Left kidney (tissue), 1 donor: ENCODE measurements at regions not wholly inside any gene's neighbourhood (a gene's known extent, or its start where the extent isn't known, plus 50 kb on each side); places are given as distances from the start of the nearest gene placed in this dataset.
"Not testable (repeated sequence)": the region's sequence is repeated elsewhere in the genome, so short reads cannot be mapped to it uniquely, and the experiment has no call there.

Experiments used
- DNase-seq: peaks from one replicate; pipeline ENCODE4 v3.0.0-alpha.2; 2013

DNA sequence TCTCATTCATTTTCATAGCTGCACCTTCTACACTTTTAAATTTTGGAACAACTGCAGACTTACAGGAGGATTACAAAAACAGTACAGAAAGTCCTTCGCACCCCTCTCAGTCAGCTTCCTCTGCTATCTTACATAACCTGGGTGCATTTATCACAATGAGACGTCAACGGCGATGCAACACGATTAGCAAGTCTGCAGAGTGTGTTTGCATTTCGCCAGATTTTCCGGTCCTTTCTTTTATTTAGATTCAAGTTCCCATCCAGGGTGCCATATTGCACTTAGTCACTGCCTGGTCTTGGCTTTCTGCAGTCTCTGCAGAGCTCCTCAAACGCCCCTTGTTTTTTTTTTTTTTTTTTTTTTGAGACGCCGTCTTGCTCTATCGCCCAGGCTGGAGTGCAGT, 85.9 kb downstream of the ASMT start:
- DNase-seq: no peak

DNA sequence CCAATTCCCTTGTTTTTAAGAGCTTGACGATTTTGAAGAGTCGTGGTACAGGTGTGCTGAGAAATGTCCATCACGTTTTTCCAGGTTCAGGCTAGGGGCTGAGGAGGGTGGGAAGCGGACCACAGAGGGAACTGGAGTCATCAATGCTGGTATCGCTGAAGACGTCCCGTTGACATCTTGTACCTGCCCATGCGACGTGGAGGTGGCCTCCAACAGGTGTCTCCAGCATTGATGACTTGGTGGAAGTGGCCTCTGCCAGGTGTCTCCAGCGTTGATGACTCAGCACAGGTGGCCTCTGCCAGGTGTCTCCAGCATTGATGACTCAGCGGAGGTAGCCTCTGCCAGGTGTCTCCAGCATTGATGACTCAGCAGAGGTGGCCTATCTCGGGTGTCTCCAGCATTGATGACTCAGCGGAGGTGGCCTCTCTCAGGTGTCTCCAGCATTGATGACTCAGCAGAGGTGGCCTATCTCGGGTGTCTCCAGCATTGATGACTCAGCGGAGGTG, 86.6 kb downstream of the ASMT start:
- not testable (repeated sequence) for DNase-seq

DNA sequence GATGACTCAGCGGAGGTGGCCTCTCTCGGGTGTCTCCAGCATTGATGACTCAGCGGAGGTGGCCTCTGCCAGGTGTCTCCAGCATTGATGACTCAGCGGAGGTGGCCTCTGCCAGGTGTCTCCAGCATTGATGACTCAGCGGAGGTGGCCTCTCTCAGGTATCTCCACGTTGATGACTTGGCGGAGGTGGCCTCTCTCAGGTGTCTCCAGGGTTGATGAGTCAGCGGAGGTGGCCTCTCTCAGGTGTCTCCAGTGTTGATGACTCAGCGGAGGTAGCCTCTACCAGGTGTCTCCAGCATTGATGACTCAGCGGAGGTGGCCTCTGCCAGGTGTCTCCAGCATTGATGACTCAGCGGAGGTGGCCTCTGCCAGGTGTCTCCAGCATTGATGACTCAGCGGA, 87.3 kb downstream of the ASMT start:
- not testable (repeated sequence) for DNase-seq

DNA sequence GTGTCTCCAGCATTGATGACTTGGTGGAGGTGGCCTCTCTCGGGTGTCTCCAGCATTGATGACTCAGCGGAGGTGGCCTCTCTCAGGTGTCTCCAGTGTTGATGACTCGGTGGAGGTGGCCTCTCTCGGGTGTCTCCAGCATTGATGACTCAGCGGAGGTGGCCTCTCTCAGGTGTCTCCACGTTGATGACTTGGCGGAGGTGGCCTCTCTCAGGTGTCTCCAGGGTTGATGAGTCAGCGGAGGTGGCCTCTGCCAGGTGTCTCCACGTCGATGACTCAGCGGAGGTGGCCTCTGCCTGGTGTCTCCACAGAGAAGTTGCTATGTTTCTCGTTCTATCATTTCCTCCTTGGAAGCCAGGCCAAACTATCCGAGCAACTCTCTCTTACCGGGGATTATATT, 87.7 kb downstream of the ASMT start:
- not testable (repeated sequence) for DNase-seq

DNA sequence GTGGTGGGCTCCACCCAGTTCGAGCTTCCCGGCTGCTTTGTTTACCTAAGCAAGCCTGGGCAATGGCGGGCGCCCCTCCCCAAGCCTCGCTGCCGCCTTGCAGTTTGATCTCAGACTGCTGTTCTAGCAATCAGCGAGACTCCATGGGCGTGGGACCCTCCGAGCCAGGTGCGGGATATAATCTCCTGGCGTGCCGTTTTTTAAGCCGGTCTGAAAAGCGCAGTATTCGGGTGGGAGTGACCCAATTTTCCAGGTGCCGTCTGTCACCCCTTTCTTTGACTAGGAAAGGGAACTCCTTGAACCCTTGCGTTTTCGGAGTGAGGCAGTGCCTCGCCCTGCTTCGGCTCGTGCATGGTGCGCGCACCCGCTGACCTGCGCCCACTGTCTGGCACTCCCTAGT, 94.4 kb downstream of the ASMT start:
- DNase-seq: not testable (repeated sequence)

DNA sequence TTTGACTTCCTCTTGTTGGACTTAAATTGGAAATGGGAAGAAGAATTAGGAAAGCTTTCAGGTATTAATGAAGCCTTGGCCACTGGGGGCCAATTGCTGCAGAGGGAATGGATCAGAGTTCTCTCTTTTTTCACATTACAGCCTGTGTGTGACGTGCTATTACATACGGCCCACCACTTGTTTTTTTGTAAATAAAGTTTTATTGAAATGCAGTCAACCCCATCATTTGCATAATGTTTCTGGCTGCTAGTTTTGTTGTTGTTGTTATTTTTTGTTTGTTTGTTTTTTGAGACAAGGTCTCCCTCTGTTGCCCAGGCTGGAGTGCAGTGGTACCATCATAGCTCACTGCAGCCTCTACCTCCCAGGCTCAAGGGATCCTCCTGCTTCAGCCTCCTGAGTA, 98.4 kb downstream of the ASMT start:
- no peak for DNase-seq

DNA sequence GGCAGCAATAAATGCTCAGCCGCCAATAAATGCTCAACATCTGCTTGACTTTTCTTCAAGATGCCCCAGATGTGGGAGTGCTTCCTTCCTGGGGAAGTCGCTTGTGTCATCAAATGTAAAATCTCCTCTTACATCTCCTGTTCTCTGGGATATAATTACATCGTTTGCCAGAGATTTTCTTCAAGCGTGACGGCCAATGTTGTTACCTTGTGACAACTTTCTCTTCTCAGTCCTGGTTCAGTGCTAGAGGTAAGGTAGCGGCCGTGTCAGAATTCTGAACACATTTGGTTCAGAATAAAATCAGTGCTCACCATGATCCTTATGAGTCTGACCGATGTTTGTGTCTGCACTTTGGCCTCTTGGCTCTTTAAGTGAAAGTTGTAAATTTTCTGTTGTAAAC, 102.5 kb downstream of the ASMT start:
- peak; percentile 66 for DNase-seq

DNA sequence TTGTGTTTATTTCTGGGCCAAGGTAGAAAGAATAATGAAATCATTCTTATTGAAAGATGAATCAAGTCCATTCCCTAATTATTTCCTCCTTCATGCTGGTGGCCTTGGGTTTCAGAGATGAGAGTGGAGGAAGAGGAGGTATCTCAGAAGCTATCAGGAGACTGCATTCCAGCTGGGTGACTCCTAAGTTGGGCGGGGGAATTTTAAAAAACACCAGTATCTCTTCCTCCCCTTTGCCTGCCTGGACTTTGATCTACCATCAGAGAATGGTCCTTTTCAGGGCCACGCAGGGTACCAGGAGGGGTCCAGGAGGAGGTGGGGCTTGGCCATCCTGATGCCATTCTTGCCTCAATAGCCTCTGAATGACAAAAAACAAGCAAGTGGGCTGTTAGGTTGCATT, 104.4 kb downstream of the ASMT start:
- DNase-seq: no peak

DNA sequence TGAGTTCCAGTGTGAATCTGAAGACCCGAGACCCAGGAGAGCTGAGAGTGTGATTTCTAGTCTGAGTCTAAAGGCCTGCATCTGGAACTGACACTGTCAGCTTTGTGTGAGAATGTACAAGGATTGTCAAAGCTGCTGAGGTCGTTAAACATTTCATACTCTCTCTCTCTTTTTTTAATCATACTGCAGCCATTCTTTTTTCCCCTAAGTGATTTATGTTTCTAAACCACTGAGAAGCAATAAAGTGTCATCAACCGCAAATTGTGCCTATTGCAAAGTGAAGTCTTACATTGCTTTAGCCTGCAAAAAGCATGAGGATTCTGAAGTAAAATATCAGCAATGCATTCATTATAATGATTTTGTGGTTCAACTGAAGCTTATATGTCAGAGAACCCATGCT, 106.0 kb downstream of the ASMT start:
- DNase-seq: no peak

DNA sequence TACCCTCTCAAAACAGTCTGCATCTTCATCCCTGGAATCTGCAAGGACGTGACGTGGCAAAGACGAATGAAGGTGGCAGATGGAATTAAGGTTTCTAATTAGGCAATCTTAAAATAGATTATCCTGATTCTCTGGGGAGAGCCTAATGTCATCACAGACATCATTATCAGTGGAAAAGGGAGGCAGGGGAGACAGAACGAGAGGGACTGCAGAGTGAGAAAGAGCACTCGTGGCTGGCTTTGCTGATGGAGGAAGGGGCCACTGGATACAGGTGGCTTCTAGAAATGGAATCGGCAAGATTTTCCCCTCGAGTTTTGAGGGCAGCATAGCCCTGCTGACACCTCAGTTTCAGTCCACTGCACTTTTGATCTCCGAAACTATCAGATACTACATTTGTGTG, 110.6 kb downstream of the ASMT start:
- no peak for DNase-seq

DNA sequence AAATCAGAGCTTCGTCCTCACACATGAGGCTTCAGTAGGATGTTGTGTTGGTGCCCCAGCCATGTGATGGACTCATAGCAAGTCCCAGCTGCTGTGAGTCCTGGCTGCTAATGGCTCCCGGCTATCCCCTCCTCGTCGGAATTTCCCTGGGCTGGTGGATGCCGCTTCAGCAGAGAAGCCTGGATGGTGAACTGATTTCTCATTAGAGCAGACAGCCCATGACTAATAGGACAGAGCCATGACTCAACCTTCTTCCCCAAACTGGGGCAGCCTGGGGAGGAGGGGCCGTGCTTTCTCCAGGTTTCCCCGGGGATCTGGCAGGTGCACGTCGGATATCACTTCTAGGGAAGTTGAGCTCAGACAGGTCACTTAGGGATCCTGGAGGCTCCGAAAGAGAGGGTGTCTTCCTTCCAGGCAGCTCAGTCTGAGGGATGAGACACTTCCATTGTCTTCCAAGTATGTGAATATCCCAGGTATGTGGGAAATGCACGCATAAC, 112.7 kb downstream of the ASMT start:
- no peak for DNase-seq

DNA sequence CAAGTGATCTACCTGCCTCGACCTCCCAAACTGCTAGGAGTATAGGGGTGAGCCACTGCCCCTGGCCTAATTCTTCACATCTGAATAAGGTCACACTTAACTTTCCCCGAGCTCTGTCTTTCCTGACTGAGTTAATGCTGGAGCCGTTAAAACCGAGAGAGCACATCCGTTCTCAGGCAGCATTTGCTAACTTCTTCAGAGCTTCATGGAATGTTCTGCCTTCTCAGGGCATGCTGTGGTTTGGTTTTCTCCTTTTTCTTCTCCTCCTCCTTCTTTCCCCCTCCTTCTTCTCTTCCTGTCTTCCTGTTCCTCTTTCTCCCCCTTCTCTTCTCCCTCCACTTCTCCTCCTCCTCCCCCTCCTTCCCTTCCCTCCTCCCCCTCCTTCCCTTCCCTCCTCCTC, 119.9 kb downstream of the ASMT start:
- DNase-seq: no peak

DNA sequence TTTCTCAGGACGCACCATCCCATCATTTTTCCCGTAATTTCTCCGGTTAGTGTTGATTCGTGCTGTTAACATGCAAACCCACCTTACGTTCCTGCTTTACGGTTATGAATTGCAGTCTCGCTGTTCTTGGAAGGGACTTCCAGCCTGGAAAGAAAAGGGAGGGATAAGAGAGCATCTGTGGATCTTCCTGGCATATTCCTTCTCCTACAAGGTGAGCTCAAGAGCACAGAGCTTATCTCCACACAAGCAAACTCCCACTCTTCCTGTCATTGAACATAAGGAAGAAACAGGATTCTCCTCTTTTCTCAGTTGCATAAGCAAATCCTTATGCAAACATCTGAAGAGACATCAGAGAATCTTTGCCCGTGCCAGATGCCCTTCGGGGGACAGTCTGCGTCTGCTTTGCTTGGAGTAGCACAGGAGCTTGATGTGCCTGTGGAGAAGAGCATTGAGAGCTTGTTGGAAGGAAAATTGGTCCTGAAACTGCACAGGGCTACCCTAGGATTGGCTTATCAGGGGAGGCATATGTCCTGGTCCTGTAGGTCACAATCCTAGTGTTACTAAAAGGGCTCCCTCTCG, 127.0 kb downstream of the ASMT start:
- DNase-seq: no peak

DNA sequence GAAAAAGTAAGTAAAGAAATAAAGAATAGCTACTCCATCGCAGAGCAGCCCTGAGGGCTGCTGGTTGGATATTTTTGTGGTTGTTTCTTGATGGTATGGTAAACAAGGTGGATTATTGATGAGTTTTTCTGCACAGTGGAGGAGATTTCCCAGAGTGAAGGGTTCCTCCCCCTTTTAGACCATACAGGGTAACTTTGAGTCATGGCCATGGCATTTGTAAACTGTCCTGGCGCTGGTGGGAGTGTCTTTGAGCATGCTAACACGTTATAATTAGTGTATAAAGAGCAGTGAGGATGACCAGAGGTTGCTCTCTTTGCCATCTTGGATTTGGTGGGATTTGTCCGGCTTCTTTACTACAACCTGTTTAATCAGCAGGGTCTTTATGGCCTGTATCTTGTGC, 128.2 kb downstream of the ASMT start:
- no peak for DNase-seq

DNA sequence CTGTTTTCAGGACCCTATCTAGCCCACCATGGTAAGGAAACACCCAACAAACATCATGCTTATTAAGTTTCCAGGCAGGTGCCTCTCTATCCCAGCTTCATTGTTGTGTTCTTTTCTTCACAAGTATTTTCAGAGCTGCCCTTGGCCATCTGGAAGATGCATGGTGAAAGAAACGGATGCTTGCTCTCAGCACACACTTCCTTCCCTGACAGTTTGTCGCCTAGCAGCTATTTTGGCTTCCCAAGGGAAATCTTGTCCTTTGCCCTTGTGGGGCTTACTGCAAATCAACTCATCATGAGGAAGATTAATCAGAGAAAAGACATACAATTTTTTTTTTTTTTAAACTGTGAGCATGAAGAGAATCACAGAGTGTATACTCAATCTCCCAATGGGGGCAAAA, 128.8 kb downstream of the ASMT start:
- no peak for DNase-seq

DNA sequence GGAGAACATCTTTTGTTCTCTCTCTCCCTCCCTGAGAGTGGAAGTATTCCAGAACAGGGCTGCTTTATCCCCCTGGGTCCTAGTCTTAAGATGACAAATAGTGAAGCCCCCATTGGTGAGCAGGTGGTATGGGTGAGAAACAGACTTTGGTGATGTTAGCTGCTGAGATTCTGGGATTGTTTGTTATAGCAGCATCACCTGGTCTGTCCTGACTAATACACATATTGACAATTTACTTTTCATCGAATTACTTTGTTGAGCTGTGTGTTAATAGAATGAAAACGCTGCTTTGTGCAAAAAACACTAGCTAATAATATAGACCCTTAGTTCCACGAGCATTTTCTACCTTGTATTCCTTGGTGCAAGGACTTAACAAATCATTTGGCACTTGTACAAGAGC, 133.5 kb downstream of the ASMT start:
- no peak for DNase-seq

DNA sequence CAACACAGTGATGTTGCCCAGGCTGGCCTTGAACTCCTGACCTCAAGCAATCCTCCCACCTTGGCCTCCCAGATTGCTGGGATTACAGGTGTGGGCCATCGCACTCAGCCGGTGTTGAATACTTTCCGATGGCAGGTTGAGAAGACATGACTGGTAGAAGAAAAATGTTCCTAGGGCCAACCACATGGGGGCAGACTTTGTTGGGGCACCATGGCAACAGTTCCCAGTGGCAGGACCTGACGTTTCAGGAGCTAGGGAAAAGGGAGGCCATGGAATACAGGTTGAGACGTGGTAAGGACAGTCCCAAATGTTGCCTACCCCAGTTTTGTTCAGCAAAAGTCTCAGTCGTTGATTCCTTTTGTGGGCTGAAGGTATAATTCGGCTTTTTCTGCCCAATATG, 134.6 kb downstream of the ASMT start:
- DNase-seq: no peak

DNA sequence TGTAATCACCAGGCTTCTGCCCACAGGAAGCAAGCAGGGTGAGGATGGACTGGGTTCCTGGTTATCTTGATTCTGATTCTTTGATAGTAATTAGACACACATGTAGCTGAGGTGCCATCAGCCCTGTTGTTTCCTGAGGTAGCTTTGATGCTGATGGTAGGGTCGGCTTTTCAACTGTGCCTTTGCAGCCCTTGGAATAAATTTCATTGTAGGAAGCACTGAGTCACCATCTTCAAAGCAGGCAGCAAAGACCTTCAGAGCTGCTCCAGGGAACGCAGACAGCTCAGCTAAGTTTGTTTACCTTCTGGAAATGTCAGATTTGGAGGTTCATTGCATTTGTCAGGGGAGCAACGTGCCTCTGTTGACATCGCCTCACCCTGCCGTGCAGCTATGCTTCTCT, 135.4 kb downstream of the ASMT start:
- no peak for DNase-seq

DNA sequence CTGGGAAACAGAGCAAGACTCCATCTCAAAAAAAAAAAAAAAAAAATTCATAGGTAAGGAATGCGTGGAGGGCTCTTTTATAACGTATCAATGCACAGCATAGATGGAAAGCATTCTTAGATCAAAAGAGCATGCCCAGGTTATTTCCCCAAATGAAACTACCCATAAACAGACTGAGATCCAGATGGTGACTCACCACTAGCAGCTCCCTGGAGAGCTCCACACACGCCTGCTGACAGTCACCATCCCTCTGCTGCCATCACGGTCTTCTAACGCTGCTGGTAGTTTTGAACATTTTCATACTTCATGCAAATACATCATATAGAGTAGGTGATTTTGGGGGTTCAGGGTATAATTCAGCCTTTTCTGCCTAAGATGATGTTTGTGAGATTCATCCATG, 136.9 kb downstream of the ASMT start:
- DNase-seq: no peak

DNA sequence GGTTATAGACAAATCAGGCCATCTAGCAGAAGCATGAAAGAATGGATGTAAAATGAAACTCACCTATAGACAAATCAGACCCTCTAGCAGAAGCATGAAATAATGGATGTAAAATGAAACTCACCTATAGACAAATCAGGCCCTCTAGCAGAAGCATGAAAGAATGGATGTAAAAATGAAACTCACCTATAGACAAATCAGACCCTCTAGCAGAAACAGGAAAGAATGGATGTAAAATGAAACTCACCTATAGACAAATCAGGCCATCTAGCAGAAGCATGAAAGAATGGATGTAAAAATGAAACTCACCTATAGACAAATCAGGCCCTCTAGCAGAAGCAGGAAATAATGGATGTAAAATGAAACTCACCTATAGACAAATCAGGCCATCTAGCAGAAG, 137.9 kb downstream of the ASMT start:
- not testable (repeated sequence) for DNase-seq

DNA sequence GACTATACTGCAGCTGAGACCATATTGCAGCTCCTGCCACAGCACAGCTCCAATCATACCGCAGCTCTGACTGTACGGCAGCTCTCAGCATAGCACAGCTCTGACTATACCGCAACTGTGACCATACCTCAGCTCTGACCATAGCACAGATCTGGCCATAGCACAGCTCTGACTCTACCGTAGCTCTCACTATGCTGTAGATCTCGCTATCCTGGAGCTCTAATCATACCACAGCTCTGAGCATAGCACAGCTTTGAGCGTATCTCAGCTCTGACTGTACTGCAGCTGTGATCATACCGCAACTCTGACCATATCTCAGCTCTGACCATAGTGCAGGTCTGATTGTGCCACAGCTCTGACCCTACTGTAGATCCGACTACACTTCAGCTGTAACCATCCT, 139.2 kb downstream of the ASMT start:
- no peak for DNase-seq

DNA sequence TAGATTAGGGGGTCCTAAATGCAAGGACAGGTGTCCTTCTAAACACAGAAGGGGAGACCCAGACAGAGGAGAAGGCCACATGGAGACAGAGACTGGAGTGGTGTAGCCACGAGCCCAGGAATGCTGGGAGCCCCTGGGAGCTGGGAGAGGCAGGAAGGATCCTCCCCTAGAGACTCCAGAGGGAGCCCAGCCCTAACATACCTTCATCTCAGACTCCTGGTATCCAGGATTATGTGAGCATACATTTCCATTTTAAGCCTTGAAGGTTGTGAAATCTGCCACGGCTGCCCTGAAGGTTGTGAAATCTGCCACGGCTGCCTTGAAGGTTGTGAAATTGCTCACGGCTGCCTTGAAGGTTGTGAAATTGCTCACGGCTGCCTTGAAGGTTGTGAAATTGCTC, 148.4 kb downstream of the ASMT start:
- no peak for DNase-seq

DNA sequence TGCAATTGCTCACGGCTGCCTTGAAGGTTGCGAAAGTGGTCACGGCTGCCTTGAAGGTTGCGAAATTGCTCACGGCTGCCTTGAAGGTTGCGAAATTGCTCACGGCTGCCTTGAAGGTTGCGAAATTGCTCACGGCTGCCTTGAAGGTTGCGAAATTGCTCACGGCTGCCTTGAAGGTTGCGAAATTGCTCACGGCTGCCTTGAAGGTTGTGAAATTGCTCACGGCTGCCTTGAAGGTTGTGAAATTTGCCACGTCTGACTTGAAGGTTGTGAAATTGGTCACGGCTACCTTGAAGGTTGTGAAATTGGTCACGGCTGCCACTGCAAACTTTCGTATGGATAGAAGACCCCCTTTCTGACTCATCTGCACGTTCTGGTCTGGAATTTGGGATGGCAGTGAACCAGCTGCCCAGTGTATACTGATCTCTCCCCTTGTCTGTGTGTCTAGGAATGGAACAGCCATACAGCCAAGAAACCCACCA, 150.1 kb downstream of the ASMT start:
- not testable (repeated sequence) for DNase-seq

DNA sequence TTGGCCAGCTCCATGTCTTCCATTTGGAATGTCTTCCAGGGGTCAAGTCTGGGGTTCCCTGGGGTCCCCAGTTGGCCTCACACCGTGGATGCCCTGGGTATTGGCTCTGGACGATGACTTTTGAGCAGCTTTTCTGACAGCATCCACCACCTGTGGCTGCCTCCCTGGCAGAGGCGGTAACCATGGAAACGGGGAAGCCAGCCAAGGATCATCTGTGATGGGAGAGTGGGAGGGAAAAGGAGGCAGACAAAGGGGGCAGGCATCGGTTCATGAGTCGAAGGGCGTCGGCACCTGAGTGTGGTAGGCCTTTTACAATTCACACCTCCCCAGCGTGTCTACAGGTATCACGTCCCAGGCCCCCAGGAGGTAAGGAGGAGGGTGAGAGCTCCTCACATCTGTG, 152.2 kb downstream of the ASMT start:
- peak; percentile 8 for DNase-seq

DNA sequence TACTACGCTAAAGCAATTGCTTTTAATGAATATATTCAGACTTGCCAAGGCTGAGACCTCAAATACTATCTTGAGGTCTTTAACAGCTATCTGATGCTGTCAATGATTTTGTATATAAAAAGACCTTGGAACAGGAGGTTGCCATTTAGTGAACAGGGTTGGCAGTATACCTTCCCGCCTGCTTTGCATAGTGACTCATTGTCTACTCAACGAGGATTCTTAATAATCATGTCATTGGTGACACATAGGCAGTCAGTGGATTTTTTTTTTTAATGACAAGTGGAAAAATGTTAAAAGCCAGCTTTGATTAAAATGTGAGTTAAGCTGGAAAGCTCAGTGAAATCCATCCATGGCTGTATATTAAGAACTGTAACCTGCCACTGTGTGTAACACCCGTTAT, 164.0 kb downstream of the ASMT start:
- DNase-seq: no peak
